ENCODE measurements at regions not wholly inside any gene's neighbourhood (a gene's known extent, or its start where the extent isn't known, plus 50 kb on each side); places are given as distances from the start of the nearest gene placed in this dataset.

DNA sequence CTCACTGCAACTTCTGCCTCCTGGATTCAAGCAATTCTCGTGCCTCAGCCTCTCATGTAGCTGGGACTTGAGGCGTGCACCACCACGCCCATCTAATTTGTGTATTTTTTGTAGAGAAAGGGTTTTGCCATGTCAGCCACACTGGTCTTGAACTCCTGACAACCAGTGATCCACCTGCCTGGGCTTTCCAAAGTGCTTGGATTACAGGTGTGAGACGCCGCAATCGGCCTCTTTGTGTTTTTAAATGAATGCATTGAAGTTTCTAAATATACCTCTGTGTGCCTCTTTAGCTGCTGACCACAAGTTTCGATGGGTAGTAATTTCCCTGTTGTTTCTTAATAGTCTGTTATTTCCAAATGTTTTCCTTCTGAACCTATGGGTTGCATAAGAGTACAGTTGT lies 765.3 kb upstream of the GRIA3 start:
- TF ChIP-seq, protein P1, sequence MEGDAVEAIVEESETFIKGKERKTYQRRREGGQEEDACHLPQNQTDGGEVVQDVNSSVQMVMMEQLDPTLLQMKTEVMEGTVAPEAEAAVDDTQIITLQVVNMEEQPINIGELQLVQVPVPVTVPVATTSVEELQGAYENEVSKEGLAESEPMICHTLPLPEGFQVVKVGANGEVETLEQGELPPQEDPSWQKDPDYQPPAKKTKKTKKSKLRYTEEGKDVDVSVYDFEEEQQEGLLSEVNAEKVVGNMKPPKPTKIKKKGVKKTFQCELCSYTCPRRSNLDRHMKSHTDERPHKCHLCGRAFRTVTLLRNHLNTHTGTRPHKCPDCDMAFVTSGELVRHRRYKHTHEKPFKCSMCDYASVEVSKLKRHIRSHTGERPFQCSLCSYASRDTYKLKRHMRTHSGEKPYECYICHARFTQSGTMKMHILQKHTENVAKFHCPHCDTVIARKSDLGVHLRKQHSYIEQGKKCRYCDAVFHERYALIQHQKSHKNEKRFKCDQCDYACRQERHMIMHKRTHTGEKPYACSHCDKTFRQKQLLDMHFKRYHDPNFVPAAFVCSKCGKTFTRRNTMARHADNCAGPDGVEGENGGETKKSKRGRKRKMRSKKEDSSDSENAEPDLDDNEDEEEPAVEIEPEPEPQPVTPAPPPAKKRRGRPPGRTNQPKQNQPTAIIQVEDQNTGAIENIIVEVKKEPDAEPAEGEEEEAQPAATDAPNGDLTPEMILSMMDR (IDR thresholded peaks at IDR 0.05; ENCODE audit: low read depth, low read length), result no peak
- TF ChIP-seq EZH2phosphoT487 (IDR thresholded peaks at IDR 0.05; ENCODE audit: low read depth), result no peak
